Stomach (tissue), 4 donors: ENCODE measurements at regions not wholly inside any gene's neighbourhood (a gene's known extent, or its start where the extent isn't known, plus 50 kb on each side); places are given as distances from the start of the nearest gene placed in this dataset.

Experiments used
- EP300 ChIP-seq: sonication (generic); formaldehyde crosslinking; IDR thresholded peaks from one replicate; pipeline ENCODE4 v1.6.1; 2017; ENCODE audit warnings: antibody characterized with exemption
- POLR2A ChIP-seq, 4 donors: fragments of 450-650 bp; IDR thresholded peaks; one replicate each; pipeline ENCODE4 v1.6.1; 2016; ENCODE audit warnings: antibody characterized with exemption in 4 of 4, control low read depth in 2 of 4, mild to moderate bottlenecking in 1 of 4, moderate library complexity in 1 of 4
- POLR2AphosphoS5 ChIP-seq, 3 donors: sonication (generic); formaldehyde crosslinking; IDR thresholded peaks; one replicate each; pipeline ENCODE4 v1.6.1; 2016; ENCODE audit warnings: antibody characterized with exemption in 3 of 3
- TF ChIP-seq, protein P1 (sequence below), 7 experiments: fragments of 450-650 bp in 4 of 7; fragments of 200-600 bp in 3 of 7; sonication (generic) in 3 of 7; IDR thresholded peaks; one replicate each; pipeline ENCODE4 v1.5.1; 2016 to 2019; ENCODE audit warnings: antibody characterized with exemption in 7 of 7, control low read depth in 2 of 7, mild to moderate bottlenecking in 1 of 7

GRCh38 chr18:22630980-22631379 lies 213.3 kb upstream of the CTAGE1 start:
- TF ChIP-seq POLR2AphosphoS5 (IDR thresholded peaks at IDR 0.05) (no peak), POLR2A (IDR thresholded peaks at IDR 0.05) (no peak), EP300 (no peak)
- TF ChIP-seq, protein P1, sequence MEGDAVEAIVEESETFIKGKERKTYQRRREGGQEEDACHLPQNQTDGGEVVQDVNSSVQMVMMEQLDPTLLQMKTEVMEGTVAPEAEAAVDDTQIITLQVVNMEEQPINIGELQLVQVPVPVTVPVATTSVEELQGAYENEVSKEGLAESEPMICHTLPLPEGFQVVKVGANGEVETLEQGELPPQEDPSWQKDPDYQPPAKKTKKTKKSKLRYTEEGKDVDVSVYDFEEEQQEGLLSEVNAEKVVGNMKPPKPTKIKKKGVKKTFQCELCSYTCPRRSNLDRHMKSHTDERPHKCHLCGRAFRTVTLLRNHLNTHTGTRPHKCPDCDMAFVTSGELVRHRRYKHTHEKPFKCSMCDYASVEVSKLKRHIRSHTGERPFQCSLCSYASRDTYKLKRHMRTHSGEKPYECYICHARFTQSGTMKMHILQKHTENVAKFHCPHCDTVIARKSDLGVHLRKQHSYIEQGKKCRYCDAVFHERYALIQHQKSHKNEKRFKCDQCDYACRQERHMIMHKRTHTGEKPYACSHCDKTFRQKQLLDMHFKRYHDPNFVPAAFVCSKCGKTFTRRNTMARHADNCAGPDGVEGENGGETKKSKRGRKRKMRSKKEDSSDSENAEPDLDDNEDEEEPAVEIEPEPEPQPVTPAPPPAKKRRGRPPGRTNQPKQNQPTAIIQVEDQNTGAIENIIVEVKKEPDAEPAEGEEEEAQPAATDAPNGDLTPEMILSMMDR (IDR thresholded peaks at IDR 0.05): no peak
